ENCODE measurements at regions not wholly inside any gene's neighbourhood (a gene's known extent, or its start where the extent isn't known, plus 50 kb on each side); places are given as distances from the start of the nearest gene placed in this dataset.
"Not testable (repeated sequence)": the region's sequence is repeated elsewhere in the genome, so short reads cannot be mapped to it uniquely, and the experiment has no call there.

GRCh38 chrX:23503835-23504539 lies 163.3 kb upstream of the PRDX4 start:
- TF ChIP-seq POLR2AphosphoS5 (IDR thresholded peaks at IDR 0.05; ENCODE audit: low read depth, low read length) (no peak), PAX5 (IDR thresholded peaks at IDR 0.05; ENCODE audit: insufficient read depth, low read length, severe bottlenecking) (no peak), SPI1 (IDR thresholded peaks at IDR 0.05; ENCODE audit: low read depth, low read length) (no peak), POU2F2 (IDR thresholded peaks at IDR 0.05; ENCODE audit: low read depth, low read length) (no peak), POLR2A (IDR thresholded peaks at IDR 0.05; ENCODE audit: low read depth, low read length) (no peak), TAF1 (IDR thresholded peaks at IDR 0.05; ENCODE audit: low read depth, low read length) (no peak)
- FAIRE-seq (no peak), DNase-seq (ENCODE audit: insufficient read length, low spot score) (no peak)

- DNase-seq (ENCODE audit: insufficient read length, low spot score): no peak
- no peak for TF ChIP-seq POLR2AphosphoS5 (IDR thresholded peaks at IDR 0.05; ENCODE audit: low read depth, low read length)
- no peak for TF ChIP-seq POLR2A (IDR thresholded peaks at IDR 0.05; ENCODE audit: low read depth, low read length)
- TF ChIP-seq PAX5 (IDR thresholded peaks at IDR 0.05; ENCODE audit: insufficient read depth, low read length, severe bottlenecking): no peak
- TF ChIP-seq TAF1 (IDR thresholded peaks at IDR 0.05; ENCODE audit: low read depth, low read length): no peak
- no peak for TF ChIP-seq SPI1 (IDR thresholded peaks at IDR 0.05; ENCODE audit: low read depth, low read length)
- no peak for TF ChIP-seq POU2F2 (IDR thresholded peaks at IDR 0.05; ENCODE audit: low read depth, low read length)
- FAIRE-seq: no peak
These were observed 162.8 kb upstream of the PRDX4 start for GRCh38 chrX:23504540-23504884.

DNA sequence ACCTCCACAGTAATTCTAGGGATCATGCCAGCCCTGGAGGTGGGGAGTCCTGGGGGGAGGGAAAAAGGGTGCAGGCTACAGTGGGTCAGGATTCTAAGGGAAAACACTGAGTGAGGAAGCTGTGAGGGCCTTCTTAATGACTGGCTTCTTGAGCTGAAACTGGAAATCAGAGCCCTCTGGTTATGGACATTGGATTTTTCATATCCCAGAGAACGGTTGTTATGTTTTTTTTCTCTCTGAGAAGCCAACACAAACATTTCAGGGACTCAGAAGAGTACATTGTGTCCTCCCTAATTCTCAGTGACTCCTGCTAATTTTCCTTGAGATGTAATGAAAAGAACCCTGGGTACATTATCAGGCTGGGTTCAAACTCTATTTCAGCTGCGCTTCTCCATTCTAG lies 162.4 kb upstream of the PRDX4 start:
- DNase-seq (ENCODE audit: insufficient read length, low spot score) (no peak), FAIRE-seq (no peak)
- TF ChIP-seq POLR2A (IDR thresholded peaks at IDR 0.05; ENCODE audit: low read depth, low read length) (no peak), POU2F2 (IDR thresholded peaks at IDR 0.05; ENCODE audit: low read depth, low read length) (no peak), TAF1 (IDR thresholded peaks at IDR 0.05; ENCODE audit: low read depth, low read length) (no peak), SPI1 (IDR thresholded peaks at IDR 0.05; ENCODE audit: low read depth, low read length) (no peak), PAX5 (IDR thresholded peaks at IDR 0.05; ENCODE audit: insufficient read depth, low read length, severe bottlenecking) (no peak), POLR2AphosphoS5 (IDR thresholded peaks at IDR 0.05; ENCODE audit: low read depth, low read length) (no peak)

DNA sequence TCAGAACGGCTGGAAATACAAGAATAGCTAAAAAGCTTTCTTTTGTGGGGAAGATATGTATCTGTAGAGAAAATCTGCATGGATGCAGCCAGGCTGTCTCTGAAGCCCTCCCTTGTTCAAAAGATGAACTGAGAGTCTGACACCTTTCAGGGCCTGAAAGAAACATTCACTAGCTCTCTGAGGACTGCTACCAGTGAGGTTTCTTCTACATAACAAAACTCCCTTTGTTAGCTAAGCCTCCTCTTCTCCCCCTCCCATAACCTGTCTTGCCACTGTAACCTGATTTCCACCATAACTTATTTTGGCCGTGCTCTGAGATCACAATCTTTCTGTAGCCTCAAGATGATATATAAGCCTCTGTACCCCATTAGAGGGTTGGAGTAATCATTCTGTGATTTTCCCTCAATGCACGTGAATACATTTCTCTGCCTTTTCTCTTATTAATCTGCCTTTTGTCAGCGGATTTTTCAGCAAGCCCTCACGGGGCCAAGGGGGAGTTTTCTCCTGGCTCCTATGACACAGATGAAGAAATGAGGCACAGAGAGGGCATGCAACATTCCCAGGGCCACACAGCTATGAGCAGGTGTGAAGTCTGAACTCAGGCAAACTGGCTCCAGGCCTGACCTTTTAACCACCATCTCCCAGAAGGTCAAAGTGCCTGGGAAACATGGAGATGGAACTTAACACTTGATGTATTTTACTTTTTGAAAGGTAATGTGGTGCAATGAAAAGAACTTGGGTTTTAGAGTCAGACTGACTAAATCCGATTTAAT lies 161.6 kb upstream of the PRDX4 start:
- TF ChIP-seq SPI1 (IDR thresholded peaks at IDR 0.05; ENCODE audit: low read depth, low read length) (no peak), TAF1 (IDR thresholded peaks at IDR 0.05; ENCODE audit: low read depth, low read length) (no peak), POU2F2 (IDR thresholded peaks at IDR 0.05; ENCODE audit: low read depth, low read length) (no peak), PAX5 (IDR thresholded peaks at IDR 0.05; ENCODE audit: insufficient read depth, low read length, severe bottlenecking) (no peak), POLR2AphosphoS5 (IDR thresholded peaks at IDR 0.05; ENCODE audit: low read depth, low read length) (no peak)
- FAIRE-seq (peak; percentile 16), DNase-seq (ENCODE audit: insufficient read length, low spot score) (no peak)

DNA sequence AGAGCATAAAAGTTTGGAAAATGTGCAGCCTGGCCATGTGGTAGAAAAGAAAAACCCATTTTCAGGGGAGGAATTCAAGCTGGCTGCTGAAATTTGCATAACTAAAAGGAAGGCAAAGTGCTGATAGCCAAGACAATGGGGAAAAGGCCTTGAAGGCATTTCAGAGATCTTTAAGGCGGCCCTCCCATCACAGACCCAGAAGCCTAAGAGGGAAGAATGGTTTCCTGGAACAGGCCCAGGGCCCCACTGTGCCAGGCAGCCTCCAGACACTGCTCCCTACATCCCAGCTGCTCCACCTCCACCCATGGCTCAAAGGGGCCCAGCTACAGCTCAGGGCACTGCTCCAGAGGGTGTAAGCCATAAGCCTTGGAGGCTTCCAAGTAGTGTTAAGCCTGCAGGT lies 158.0 kb upstream of the PRDX4 start:
- TF ChIP-seq POLR2AphosphoS5 (IDR thresholded peaks at IDR 0.05; ENCODE audit: low read depth, low read length) (no peak), SPI1 (IDR thresholded peaks at IDR 0.05; ENCODE audit: low read depth, low read length) (no peak), POLR2A (IDR thresholded peaks at IDR 0.05; ENCODE audit: low read depth, low read length) (no peak), PAX5 (IDR thresholded peaks at IDR 0.05; ENCODE audit: insufficient read depth, low read length, severe bottlenecking) (no peak), POU2F2 (IDR thresholded peaks at IDR 0.05; ENCODE audit: low read depth, low read length) (no peak), TAF1 (IDR thresholded peaks at IDR 0.05; ENCODE audit: low read depth, low read length) (no peak)
- FAIRE-seq (no peak), DNase-seq (ENCODE audit: insufficient read length, low spot score) (no peak)

GRCh38 chrX:23511793-23512192 lies 155.5 kb upstream of the PRDX4 start:
- TF ChIP-seq SPI1 (IDR thresholded peaks at IDR 0.05; ENCODE audit: low read depth, low read length) (no peak), PAX5 (IDR thresholded peaks at IDR 0.05; ENCODE audit: insufficient read depth, low read length, severe bottlenecking) (no peak), TAF1 (IDR thresholded peaks at IDR 0.05; ENCODE audit: low read depth, low read length) (no peak), POLR2AphosphoS5 (IDR thresholded peaks at IDR 0.05; ENCODE audit: low read depth, low read length) (no peak), POU2F2 (IDR thresholded peaks at IDR 0.05; ENCODE audit: low read depth, low read length) (no peak), POLR2A (IDR thresholded peaks at IDR 0.05; ENCODE audit: low read depth, low read length) (no peak)
- DNase-seq (ENCODE audit: insufficient read length, low spot score): no peak
- no peak for FAIRE-seq

DNA sequence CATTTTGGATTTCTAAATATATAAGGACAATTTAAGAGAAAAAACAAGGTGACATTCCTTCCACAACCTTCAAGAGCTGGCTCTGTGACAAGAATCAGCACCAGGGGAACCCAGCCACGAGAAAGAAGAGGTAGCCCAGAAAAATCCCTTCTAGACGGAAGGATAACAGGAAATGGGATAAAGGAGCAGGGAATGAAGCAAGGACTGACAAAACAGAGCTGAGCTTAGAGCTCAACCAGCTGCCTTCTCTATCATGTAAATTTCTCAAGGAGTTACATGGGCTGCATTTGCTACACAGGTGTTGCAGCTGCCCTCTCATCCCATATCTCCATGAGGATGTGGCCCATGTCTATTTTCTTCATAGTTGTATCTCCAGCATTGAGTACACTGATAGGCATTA lies 154.2 kb upstream of the PRDX4 start:
- no peak for DNase-seq (ENCODE audit: insufficient read length, low spot score)
- TF ChIP-seq POU2F2 (IDR thresholded peaks at IDR 0.05; ENCODE audit: low read depth, low read length) (no peak), POLR2A (IDR thresholded peaks at IDR 0.05; ENCODE audit: low read depth, low read length) (no peak), SPI1 (IDR thresholded peaks at IDR 0.05; ENCODE audit: low read depth, low read length) (no peak), POLR2AphosphoS5 (IDR thresholded peaks at IDR 0.05; ENCODE audit: low read depth, low read length) (no peak), PAX5 (IDR thresholded peaks at IDR 0.05; ENCODE audit: insufficient read depth, low read length, severe bottlenecking) (no peak), TAF1 (IDR thresholded peaks at IDR 0.05; ENCODE audit: low read depth, low read length) (no peak)
- FAIRE-seq: no peak

DNA sequence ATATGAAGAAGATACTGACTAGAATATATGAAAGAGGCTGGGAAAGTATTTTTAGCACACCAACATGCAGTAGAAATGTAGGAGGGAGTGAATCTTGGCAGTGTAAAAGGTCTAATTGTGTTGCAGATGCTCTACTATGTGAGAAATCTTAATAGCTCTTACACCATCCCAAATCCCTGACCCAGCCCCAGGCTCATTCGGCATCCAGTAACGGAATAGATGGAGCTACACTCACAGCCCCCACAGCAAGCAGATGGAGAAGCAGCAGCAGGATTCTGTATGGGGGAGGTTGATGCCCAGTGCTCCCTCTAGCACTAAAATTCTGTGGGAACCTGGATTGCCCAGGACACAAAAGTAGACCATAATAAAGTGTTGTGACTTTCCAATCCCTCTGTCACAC lies 153.2 kb upstream of the PRDX4 start:
- DNase-seq (ENCODE audit: insufficient read length, low spot score): no peak
- no peak for FAIRE-seq
- TF ChIP-seq POLR2A (IDR thresholded peaks at IDR 0.05; ENCODE audit: low read depth, low read length) (no peak), SPI1 (IDR thresholded peaks at IDR 0.05; ENCODE audit: low read depth, low read length) (no peak), POU2F2 (IDR thresholded peaks at IDR 0.05; ENCODE audit: low read depth, low read length) (no peak), PAX5 (IDR thresholded peaks at IDR 0.05; ENCODE audit: insufficient read depth, low read length, severe bottlenecking) (no peak), POLR2AphosphoS5 (IDR thresholded peaks at IDR 0.05; ENCODE audit: low read depth, low read length) (no peak), TAF1 (IDR thresholded peaks at IDR 0.05; ENCODE audit: low read depth, low read length) (no peak)

GRCh38 chrX:23515028-23515427 lies 152.3 kb upstream of the PRDX4 start:
- TF ChIP-seq PAX5 (IDR thresholded peaks at IDR 0.05; ENCODE audit: insufficient read depth, low read length, severe bottlenecking) (no peak), POLR2A (IDR thresholded peaks at IDR 0.05; ENCODE audit: low read depth, low read length) (no peak), POU2F2 (IDR thresholded peaks at IDR 0.05; ENCODE audit: low read depth, low read length) (no peak), SPI1 (IDR thresholded peaks at IDR 0.05; ENCODE audit: low read depth, low read length) (no peak), POLR2AphosphoS5 (IDR thresholded peaks at IDR 0.05; ENCODE audit: low read depth, low read length) (no peak), TAF1 (IDR thresholded peaks at IDR 0.05; ENCODE audit: low read depth, low read length) (no peak)
- DNase-seq (ENCODE audit: insufficient read length, low spot score) (no peak), FAIRE-seq (no peak)

DNA sequence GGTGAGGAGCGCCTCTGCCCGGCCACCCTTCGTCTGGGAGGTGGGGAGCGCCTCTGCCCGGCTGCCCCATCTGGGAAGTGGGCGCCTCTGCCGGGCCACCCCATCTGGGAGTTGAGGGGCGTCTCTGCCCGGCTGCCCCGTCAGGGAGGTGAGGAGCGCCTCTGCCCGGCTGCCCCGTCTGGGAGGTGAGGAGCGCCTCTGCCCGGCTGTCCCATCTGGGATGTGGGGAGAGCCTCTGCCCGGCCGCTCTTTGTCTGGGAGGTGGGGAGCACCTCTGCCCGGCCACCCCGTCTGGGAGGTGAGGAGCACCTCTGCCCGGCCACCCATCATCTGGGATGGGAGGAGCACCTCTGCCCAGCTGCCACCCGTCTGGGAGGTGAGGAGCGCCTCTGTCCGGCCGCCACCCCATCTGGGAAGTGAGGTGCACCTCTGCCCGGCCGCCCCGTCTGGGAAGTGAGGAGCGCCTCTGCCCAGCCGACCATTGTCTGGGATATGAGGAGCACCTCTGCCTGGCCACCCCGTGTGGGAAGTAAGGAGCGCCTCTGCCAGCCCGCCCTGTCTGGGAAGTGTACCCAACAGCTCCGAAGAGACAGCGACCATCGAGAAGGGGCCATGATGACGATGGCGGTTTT lies 144.2 kb upstream of the PRDX4 start:
- not testable (repeated sequence) for FAIRE-seq

More for the DNA sequence above, 144.2 kb upstream of the PRDX4 start:
- not testable (repeated sequence) for DNase-seq (ENCODE audit: insufficient read length, low spot score)

All from GM12891 (cell line).